Stimulated activated naive CD8-positive, alpha-beta T cell treated with anti-CD3 and anti-CD28 coated beads, Interleukin-15, Interleukin-2, amounts not matched to agents 100 ng/mL and 50 ng/mL, for 24 hours (primary cell): ENCODE measurements at regions not wholly inside any gene's neighbourhood (a gene's known extent, or its start where the extent isn't known, plus 50 kb on each side); places are given as distances from the start of the nearest gene placed in this dataset.

Experiments used
- H3K27ac Mint-ChIP-seq: one replicate; pipeline ENCODE4 v1.8.0; 2021; ENCODE audit warnings: mild to moderate bottlenecking, mixed read lengths
- H3K27me3 Mint-ChIP-seq: one replicate; pipeline ENCODE4 v1.8.0; 2021; ENCODE audit warnings: mixed read lengths
- H3K36me3 Mint-ChIP-seq: one replicate; pipeline ENCODE4 v1.8.0; 2021; ENCODE audit warnings: low read depth, mixed read lengths
- H3K4me1 Mint-ChIP-seq: one replicate; pipeline ENCODE4 v1.8.0; 2021; ENCODE audit warnings: low read depth, mixed read lengths
- H3K4me3 Mint-ChIP-seq: one replicate; pipeline ENCODE4 v1.8.0; 2021; ENCODE audit warnings: mild to moderate bottlenecking, mixed read lengths
- H3K9me3 Mint-ChIP-seq: one replicate; pipeline ENCODE4 v1.8.0; 2021; ENCODE audit warnings: mixed read lengths

- Mint-ChIP-seq H3K4me3 (no peak overlapping the region), H3K4me1 (no peaks in the 10 kb centered on the region), H3K36me3 (no peaks in the 10 kb centered on the region), H3K9me3 (no peaks in the 10 kb centered on the region), H3K27me3 (no peaks in the 10 kb centered on the region), H3K27ac (no peak overlapping the region)
Measured at GRCh38 chr16:86095131-86095752, 196.3 kb downstream of the IRF8 start.

- Mint-ChIP-seq H3K27ac (no peak overlapping the region), H3K27me3 (no peaks in the 10 kb centered on the region), H3K4me1 (no peaks in the 10 kb centered on the region), H3K36me3 (no peaks in the 10 kb centered on the region), H3K9me3 (no peaks in the 10 kb centered on the region), H3K4me3 (no peak overlapping the region)
Measured at GRCh38 chr16:86095906-86096485, 197.0 kb downstream of the IRF8 start.

DNA sequence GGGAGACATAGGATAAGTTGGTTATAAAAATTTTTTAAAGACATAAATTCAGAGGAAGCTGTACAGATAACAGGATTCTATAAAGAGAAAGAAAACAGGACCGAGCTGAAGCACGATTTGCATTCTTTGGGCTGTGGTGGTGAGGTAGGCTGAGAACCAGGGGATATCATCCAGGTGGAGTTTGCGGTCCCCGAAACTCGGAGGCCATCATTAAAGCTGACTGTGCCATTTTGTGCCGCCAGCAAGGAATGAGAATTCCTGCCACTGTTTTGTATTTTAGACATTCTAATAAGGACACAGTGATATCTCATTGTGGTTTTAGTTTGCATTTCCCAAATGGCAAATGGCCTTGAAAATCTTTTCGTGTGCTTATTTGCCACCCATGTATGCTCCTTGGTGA, 197.9 kb downstream of the IRF8 start:
- H3K4me3 Mint-ChIP-seq, result no peak overlapping the region
- H3K9me3 Mint-ChIP-seq, result no peaks in the 10 kb centered on the region
- H3K27ac Mint-ChIP-seq, result no peak overlapping the region
- H3K4me1 Mint-ChIP-seq, result no peaks in the 10 kb centered on the region
- H3K27me3 Mint-ChIP-seq, result no peaks in the 10 kb centered on the region
- no peaks in the 10 kb centered on the region for H3K36me3 Mint-ChIP-seq

GRCh38 chr16:86099326-86099725, 200.4 kb downstream of the IRF8 start:
- Mint-ChIP-seq H3K27me3 (no peaks in the 10 kb centered on the region), H3K27ac (no peak overlapping the region), H3K4me3 (no peak overlapping the region), H3K36me3 (no peaks in the 10 kb centered on the region), H3K9me3 (no peaks in the 10 kb centered on the region), H3K4me1 (no peaks in the 10 kb centered on the region)

DNA sequence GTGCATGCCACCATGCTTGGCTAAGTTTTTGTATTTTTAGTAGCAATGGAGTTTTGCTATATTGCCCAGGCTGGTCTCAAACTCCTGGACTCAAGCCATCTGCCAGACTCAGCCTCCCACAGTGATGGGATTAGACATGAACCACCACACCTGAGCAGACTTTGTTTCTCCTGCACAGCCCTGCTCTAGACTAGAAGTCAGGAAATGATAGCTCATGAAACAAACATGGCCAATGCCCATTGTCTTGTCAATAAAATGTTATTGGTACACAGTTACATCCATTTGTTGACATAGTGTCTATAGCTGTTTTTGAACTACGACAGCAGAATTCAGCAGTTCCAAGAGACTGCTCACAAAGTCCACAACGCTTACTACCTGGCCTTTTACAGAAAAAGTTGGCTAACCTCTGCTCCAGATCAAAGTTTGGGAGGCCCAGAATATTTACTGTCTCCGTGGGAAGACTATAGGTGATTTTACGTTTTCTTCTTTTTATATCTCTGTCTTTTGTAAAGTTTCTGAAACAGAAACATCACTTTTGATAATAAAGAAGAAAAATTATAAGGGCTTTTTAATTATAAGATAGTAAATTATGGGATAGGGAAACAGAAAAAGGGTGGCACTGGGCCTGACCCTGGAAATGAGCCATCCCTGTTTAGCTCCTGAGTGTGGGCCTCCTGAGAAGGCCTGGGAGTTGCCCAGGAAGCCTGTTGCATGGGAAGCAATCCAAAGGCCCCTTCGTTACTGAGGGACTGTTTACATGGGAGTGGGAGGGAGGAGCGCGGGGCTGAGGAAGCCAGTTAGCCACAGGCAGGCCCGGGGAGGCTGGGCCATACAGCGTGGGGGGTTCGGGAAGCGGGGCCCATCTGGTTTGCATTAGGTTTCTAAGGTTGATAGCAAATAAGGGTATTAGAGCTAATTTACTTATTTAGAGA, 201.5 kb downstream of the IRF8 start:
- Mint-ChIP-seq H3K9me3 (no peaks in the 10 kb centered on the region), H3K36me3 (no peaks in the 10 kb centered on the region), H3K4me3 (no peak overlapping the region), H3K4me1 (no peaks in the 10 kb centered on the region), H3K27ac (no peak overlapping the region), H3K27me3 (no peaks in the 10 kb centered on the region)

GRCh38 chr16:86101137-86101896, 202.4 kb downstream of the IRF8 start:
- Mint-ChIP-seq H3K4me1 (no peaks in the 10 kb centered on the region), H3K27ac (no peak overlapping the region), H3K4me3 (no peak overlapping the region), H3K9me3 (no peaks in the 10 kb centered on the region), H3K36me3 (no peaks in the 10 kb centered on the region), H3K27me3 (no peaks in the 10 kb centered on the region)

DNA sequence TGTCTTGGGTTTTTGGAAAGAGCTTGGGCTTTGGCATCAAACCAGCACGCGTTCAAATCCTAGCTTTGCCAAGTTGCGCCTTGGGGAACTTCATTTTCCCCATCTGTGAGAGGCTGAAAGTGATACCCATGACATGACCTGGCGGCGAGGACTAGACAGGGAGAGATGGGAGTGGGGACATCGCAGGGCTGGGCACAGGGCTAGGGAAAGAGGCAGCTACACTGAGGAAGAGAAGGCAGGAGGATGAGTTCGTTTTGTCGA, 202.9 kb downstream of the IRF8 start:
- H3K27ac Mint-ChIP-seq, result no peak overlapping the region
- no peaks in the 10 kb centered on the region for H3K9me3 Mint-ChIP-seq
- no peaks in the 10 kb centered on the region for H3K4me1 Mint-ChIP-seq
- H3K27me3 Mint-ChIP-seq, result no peaks in the 10 kb centered on the region
- no peak overlapping the region for H3K4me3 Mint-ChIP-seq
- no peaks in the 10 kb centered on the region for H3K36me3 Mint-ChIP-seq

DNA sequence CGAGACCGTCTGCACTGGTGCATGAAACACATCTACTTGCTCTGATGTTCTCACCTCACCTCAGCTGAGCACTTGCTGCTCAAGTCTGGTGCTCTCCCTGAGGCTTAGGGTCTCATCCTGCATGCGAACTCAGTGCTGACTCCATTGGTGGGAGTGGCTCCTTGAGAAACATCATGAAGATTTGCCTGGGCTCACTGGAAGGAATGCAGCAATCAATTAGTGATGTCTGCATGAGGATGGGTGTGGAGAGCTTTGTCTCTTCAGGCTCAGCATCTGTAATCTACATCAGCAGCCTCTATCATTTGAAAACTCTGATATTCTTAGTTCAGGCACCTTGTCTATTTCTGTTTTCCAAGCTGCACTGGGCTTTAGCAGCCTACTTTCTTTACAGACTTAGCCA, 204.4 kb downstream of the IRF8 start:
- Mint-ChIP-seq H3K27ac (no peak overlapping the region), H3K36me3 (no peaks in the 10 kb centered on the region), H3K4me3 (no peak overlapping the region), H3K4me1 (no peaks in the 10 kb centered on the region), H3K27me3 (no peaks in the 10 kb centered on the region), H3K9me3 (no peaks in the 10 kb centered on the region)

DNA sequence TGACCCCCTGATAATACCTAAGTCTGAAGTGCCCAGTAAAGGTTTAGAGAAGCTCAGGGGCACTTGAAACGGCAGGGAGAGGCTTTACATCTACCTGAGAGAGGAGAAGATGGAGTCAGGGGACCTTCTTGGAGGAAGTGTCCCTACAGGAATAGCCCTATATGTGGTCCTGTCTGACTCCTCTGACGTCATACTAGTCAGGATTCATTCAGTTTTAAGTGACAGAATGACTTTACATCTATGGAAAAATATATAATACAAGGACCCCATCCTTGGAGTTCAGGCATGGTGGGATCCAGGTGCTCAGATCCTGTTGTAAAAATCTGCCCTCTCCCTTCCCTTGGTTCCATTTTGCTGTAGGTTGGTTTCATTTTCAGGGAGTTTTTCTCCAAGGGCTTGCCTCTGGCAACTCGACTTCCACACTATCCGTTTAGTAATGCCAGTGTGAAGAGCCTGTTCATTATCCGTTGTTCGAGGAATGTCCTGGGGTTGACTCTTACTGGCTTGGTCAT, 205.6 kb downstream of the IRF8 start:
- Mint-ChIP-seq H3K9me3 (no peaks in the 10 kb centered on the region), H3K27ac (no peak overlapping the region), H3K4me1 (no peaks in the 10 kb centered on the region), H3K27me3 (no peaks in the 10 kb centered on the region), H3K4me3 (no peak overlapping the region), H3K36me3 (no peaks in the 10 kb centered on the region)

GRCh38 chr16:86107215-86107825, 208.4 kb downstream of the IRF8 start:
- H3K27me3 Mint-ChIP-seq, result peaks cover 2% of the 10 kb centered on the region
- H3K4me3 Mint-ChIP-seq, result no peak overlapping the region
- no peaks in the 10 kb centered on the region for H3K36me3 Mint-ChIP-seq
- H3K27ac Mint-ChIP-seq, result no peak overlapping the region
- no peaks in the 10 kb centered on the region for H3K4me1 Mint-ChIP-seq
- no peaks in the 10 kb centered on the region for H3K9me3 Mint-ChIP-seq

- H3K9me3 Mint-ChIP-seq, result no peaks in the 10 kb centered on the region
- no peaks in the 10 kb centered on the region for H3K4me1 Mint-ChIP-seq
- no peak overlapping the region for H3K4me3 Mint-ChIP-seq
- H3K27ac Mint-ChIP-seq, result no peak overlapping the region
- H3K36me3 Mint-ChIP-seq, result no peaks in the 10 kb centered on the region
- peaks cover 5% of the 10 kb centered on the region for H3K27me3 Mint-ChIP-seq
Measured at GRCh38 chr16:86108062-86108461, 209.1 kb downstream of the IRF8 start.

DNA sequence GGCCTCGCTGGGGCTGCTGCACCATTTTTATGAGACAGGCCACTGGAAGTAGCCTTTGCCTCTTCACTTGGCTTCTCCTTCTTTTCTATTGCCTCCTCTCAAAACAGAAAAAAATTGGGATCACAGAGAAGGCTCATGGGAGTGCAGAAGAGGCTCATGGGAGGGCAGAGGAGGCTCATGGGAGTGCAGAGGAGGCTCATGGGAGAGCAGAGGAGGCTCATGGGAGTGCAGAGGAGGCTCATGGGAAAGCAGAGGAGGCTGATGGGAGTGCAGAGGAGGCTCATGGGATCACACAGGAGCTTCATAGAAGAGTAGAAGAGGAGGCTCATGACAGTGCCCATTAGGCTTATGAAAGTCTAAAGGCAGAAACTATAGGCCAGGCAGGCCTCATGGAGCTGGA, 211.2 kb downstream of the IRF8 start:
- Mint-ChIP-seq H3K4me3 (no peak overlapping the region), H3K27me3 (peaks cover 10% of the 10 kb centered on the region), H3K36me3 (no peaks in the 10 kb centered on the region), H3K27ac (no peak overlapping the region), H3K9me3 (no peaks in the 10 kb centered on the region), H3K4me1 (no peaks in the 10 kb centered on the region)

DNA sequence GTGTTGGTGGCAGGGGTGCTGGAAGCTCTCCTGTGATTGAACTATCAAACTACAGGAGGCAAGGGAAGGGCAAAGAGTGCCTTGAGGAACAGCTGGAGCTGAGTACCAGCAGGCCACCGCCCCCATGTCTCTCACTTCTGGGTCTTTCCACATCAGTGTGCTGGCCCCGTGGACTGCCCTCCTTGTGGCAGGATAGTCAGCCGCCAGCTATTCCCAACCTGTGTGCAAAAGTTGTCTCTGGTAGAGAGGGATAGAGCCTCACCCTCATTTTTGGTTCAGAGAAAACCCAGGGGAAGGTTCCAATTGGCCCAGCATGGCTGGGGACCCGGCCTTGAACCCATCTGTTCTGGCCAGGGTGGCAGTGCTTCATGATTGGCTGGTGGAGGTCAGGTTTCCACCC, 211.8 kb downstream of the IRF8 start:
- H3K4me3 Mint-ChIP-seq, result no peak overlapping the region
- H3K4me1 Mint-ChIP-seq, result no peaks in the 10 kb centered on the region
- H3K36me3 Mint-ChIP-seq, result no peaks in the 10 kb centered on the region
- H3K27ac Mint-ChIP-seq, result no peak overlapping the region
- H3K27me3 Mint-ChIP-seq, result peaks cover 12% of the 10 kb centered on the region
- no peaks in the 10 kb centered on the region for H3K9me3 Mint-ChIP-seq

DNA sequence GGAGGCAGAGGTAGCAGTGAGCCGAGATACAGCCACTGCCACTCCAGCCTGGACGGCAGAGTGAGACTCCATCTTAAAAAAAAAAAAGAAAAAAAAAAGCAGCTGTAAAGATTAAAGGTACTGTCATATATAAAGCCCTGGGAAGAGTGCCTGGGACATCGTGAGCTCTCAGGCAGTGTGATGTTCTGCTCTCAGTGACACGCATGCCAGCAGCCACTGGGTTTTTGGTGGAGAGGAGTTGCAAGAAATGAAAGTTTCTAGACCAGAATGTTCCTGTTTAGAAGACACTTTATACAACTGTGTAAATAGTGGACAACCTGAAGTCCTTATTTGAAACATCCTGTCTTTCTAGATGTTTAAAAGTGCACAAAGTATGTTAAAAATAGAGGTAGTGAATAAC, 213.2 kb downstream of the IRF8 start:
- Mint-ChIP-seq H3K9me3 (no peaks in the 10 kb centered on the region), H3K27ac (no peak overlapping the region), H3K36me3 (no peaks in the 10 kb centered on the region), H3K4me3 (no peak overlapping the region), H3K4me1 (no peaks in the 10 kb centered on the region), H3K27me3 (peaks cover 12% of the 10 kb centered on the region)

- H3K9me3 Mint-ChIP-seq, result no peaks in the 10 kb centered on the region
- H3K4me3 Mint-ChIP-seq, result no peak overlapping the region
- H3K36me3 Mint-ChIP-seq, result no peaks in the 10 kb centered on the region
- H3K4me1 Mint-ChIP-seq, result no peaks in the 10 kb centered on the region
- no peak overlapping the region for H3K27ac Mint-ChIP-seq
- H3K27me3 Mint-ChIP-seq, result peaks cover 11% of the 10 kb centered on the region
Measured at GRCh38 chr16:86117235-86117634, 218.3 kb downstream of the IRF8 start.
